ENCODE measurements at regions not wholly inside any gene's neighbourhood (a gene's known extent, or its start where the extent isn't known, plus 50 kb on each side); places are given as distances from the start of the nearest gene placed in this dataset.

DNA sequence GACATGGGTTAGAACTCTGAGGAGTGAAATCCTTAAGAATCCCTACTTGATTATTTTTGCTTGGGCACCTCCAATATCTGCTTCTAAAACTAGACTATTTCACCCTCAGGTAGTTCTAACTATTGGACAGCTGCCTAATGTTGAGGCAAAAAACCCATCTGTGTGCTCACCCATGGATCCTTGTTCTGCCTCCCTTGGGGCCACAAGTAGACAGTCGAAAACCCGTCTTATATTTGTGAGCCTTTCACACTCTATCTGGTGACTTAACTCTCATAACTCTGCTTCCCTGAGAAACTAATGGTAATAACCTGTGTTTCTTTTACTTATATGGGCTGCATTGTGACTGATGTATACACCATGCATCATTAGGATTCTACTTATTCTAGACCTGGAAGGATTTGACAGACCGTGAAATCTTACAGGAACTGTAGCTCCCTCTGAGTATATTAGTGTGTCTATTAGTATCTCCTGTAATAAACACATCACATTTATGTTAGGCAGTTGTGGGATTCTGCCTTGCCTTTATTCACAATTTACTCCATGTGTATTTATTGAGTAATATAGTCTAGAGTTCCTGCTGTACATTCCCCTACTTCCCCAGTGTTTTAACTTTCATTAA lies 94.6 kb upstream of the SGCD start:
- no peak for DNase-seq

DNA sequence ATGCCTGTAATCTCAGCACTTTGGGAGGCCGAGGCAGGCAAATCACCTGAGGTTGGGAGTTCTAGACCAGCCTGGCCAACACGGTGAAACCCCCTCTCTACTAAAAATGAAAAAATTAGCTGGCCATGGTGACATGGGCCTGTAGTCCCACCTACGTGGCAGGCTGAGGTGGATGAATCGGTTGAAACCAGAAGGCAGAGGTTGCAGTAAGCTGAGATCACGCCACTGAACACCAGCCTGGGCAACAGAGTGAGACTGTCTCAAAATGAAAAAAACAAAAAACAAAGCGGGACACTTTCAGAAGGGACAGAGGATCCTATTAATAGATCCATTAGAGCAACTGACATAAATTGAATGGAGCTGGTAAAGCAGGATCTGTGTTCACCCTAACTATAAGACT lies 89.6 kb upstream of the SGCD start:
- DNase-seq = no peak

DNA sequence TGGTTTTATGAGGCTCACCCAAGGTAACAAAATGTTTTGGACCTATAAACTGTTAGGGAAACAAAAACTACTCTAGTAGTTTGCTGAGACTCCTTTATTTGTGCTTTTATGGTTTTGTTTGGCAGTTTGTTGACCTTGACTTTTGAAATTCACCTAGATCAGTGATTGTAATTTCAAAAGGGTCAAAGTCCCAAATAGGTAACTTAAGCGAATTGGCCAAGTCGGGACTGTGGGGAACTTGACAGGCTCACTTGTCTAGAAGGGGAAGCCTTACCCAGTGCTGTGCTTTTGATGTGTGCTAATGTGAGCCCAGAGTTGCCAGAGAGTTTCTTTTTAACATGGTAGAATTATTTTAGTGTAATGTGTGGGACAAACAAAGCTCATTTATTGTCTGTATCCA lies 87.2 kb upstream of the SGCD start:
- no peak for DNase-seq

DNA sequence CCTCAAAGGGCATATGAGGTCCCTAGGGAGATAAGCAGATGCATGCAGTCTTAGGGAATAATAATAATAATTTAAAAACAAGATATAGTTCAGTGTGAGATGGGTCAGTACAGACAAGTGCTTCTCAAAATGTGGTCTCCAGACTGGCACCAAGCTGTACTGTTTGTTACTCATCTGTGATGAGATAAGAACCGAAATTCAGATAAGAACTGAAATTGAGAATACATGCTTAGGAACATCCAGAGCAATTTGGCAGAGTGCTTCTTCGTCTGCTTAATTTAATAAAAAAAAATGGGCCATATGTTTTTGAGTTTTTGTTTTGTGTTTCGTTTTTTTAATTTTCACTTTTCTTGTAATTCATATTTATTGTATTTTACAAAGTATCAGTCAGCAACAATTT lies 86.5 kb upstream of the SGCD start:
- no peak for DNase-seq

DNA sequence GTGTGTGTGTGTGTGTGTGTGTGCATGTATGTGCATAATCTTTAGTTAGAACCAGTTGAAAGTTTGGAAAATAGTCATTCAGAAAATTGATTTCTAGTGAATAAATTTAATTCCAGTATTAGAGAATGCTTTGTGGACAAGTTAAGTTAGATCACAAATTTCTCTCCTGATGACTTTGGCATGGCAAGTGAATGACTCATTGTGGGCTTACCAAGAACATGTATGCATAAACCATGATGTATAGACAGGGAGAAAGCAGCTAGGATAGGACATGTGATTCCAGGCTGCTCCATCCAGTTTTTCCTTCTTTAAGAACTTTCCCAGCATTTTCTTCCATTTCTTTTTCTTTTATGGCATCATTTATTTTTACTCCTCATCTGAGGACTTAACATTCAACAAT lies 85.7 kb upstream of the SGCD start:
- no peak for DNase-seq

DNA sequence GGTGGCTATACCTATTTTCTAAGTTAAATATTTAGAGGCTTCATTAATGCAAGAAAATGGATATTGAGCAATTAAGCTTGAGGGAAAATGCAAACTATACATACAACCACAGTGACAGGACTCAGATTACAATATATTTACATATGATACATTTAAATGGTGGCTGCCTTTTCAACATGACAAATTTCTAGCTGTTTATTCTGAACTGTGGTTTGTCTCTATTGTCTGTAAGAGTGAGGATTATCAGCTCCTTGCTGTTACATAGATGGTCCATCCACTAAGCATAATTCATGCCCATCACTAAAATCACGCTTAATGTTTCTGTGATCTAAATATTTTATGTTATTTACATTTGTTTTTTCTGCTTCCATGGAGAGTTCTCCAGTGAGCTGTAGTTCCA lies 81.1 kb upstream of the SGCD start:
- no peak for DNase-seq

DNA sequence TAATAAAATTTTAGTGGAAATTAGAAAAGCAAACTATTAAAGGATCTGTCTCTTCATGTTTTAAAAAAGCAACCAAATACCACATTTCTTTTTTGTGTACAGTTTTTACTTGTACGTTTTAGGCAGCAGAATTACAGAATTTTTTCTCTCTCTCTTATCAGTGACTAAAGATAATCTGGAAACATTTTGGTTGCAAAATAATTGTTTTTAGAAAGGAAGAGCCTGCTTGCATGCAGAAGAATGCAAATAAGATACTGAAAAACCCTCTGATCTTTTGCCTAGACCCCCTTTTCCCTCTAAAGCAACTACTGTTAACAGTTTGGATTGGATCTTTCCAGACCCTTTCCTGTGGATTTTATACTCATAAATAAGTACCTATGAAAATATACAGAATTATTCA lies 75.9 kb upstream of the SGCD start:
- no peak for DNase-seq

DNA sequence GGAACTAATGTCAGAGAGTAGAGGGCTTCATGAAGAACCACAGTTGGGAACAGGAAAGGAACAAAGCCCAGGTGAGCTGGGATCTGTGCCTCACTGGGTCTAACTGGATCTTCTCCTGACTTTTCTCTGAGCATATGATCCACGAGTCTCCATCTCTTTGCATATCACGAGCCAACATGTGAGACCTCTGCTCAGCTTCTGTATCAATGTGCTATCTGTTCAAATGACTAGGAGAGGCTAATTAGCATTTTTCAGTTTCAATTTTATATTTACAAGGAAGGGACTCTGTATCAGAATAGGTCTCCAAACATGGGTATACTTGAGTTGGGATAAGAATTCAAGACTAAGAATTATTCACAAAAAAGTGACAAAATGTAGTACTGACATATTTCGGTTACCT lies 73.8 kb upstream of the SGCD start:
- no peak for DNase-seq

DNA sequence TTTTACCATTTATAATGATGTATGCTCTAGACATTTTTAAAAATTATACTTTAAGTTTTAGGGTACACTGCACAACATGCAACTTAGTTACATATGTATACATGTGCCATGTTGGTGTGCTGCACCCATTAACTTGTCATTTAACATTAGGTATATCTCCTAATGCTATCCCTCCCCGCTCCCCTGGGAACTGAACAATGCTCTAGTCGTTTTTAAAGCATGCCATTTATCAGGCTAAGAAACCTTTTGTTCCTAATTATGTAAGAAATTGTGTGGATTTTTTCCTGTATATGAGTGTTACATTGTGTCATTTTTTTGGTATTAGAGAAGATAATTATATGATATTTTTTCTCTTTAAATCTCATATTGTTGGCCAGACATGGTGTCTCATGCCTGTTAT lies 72.8 kb upstream of the SGCD start:
- DNase-seq = no peak

DNA sequence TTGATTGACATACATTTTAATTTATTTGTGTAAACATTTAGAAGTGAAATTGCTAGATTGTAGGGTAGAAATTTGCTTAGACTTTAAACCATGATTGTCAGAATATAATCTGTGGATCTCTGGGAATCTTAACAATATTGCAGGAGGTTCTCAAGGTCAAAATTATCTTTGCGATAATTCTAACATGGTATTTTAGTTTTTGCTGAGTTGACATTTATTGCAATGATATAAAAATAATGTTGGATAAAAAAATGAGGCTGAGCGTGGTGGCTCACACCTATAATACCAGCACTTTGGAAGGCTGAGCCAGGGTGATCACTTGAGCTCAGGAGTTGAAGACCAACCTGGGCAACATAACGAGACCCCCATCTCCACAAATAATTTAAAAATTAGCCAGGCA lies 70.3 kb upstream of the SGCD start:
- no peak for DNase-seq

DNA sequence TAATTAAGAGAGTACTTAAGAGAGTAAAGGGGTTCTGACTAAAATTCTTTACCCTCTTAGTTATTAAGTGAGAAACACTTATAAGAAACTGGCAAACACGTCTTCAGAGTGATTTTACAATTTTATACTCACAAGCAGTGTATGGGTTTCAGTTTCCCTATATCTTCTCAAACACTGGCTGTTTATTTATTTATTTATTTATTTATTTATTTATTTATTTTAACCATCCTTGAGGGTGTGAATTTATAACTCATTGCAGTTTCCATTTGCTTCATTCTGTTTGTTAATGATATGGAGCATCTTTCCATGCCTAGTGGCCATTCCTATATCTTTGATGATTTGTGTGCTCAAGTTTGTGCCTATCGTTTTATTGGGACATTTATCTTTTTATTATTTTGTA lies 68.0 kb upstream of the SGCD start:
- DNase-seq = no peak

DNA sequence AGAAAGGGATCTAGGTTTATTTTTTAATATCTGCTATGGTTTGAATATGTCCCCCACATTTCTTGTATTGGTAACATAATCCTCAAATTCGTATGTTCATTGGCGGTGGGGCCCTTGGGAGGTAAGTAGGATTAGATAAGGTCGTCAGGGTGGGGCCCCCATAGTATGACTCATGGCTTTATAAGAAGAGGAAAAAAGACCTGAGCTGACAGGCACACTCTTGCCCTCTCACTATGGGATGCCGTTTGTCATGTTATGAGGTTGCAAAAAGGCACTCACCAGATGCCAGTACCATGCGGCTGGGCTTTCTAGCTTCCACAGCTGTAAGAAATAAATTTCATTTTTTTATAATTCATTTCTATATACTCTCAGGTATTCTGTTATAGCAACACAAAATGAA lies 67.3 kb upstream of the SGCD start:
- DNase-seq = no peak

DNA sequence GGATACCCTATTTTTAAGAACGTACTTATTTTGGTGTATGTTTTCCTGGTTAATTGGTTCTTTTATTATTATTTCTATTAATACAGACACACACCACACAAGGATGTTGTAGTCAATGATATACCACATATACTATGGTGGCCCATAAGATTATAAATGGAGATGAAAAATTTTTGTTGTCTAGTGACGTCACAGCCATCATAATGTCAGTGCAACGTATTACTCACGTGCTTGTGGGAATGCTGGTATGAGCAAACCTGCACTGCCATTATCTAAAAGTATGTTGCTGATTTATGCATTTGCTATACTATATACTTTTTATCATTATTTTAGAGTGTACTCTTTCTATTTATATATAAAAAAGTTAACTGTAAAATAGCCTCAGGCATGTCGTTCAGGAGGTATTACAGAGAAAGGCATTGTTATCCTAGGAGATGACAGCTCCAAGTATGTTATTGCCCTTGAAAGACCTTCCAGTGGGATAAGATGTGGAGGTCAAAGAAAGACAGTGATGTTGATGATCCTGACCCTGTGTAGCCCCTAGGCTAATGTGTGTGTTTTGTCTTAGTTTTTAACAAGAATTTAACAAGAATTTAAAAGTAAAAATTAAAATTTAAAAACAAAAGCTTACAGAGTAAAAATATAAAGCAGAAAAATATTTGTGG lies 65.6 kb upstream of the SGCD start:
- DNase-seq = no peak

DNA sequence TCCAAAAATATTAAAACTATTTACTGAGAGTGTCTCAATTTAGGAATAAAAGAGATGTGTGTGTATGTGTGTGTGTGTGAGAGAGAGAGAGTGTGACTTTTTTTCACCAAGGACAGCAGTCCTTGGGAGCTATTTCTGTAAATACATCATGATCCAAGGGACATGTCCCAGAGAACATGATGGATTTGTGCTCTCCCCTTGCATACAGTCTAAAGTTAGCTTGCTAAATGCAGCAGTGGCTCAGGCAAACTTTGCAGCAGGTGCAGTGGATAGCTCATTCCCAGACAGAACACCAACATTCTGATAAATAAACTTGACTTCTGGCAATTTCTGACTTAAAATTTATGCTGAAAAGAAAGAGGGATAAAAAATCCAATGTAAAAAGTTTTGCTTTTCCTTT lies 55.4 kb upstream of the SGCD start:
- no peak for DNase-seq

DNA sequence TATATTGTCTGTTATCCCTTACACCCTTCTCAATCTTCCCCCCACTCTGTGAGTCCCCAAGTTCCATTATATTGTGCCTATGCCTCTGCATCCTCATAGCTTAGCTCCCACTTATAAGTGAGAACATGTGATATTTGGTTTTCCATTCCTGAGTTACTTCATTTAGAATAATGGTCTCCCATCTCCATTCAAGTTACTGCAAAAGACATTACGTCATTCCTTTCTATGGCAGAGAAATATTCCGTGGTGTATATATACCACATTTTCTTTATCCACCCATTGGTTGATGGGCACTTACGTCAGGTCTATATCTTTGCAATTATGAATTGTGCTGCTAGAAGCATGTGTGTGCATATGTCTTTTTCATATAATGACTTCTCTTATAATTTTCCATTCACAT lies 54.8 kb upstream of the SGCD start:
- DNase-seq = no peak

DNA sequence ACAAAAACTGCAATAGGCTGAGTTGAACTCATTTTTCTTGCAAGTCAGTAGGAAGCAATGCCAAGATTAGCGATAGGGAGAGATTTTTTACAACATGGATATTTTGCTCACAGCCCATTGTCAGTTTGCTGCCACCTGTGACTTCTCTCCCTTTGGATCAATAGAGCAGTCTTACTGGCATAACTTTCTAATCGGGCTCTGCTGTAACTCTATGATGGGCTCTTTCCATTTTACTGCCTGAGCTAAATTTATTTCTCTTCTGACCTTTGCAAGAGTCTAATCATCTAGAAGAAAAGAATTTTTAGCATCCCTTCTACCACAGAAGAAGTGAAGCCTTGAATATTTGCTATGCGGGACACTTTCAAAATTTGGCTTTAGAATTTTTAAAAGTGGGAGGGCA lies 53.6 kb upstream of the SGCD start:
- no peak for DNase-seq

DNA sequence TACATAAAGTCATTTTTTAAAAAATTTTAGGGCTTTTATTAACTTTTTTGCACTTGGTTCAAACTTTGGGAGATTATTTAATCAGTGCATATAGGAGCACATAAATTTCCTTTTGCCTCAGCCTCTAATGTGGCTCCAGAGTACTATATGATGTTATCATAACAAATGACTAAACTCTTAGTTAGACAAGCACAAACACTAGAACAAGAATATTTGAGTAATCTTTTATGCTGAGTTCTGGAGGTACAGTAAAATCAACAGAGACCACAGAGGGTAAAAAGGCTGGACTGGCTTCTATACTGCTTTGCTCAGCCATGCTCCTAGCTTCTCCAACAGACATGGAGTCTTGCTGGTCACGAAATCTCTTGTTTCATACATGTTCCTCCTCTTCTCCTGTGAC lies 52.5 kb upstream of the SGCD start:
- DNase-seq = no peak
